CD8-positive, alpha-beta memory T cell (primary cell): ENCODE measurements at regions not wholly inside any gene's neighbourhood (a gene's known extent, or its start where the extent isn't known, plus 50 kb on each side); places are given as distances from the start of the nearest gene placed in this dataset.

Experiments
- CTCF ChIA-PET: fragments of 350-600 bp; sonication (Branson Sonifier 250); formaldehyde crosslinking; loops from one replicate; lab custom pipeline; 2021; ENCODE audit warnings: antibody characterized with exemption; lab: Charles Lee
- POLR2A ChIA-PET: fragments of 350-600 bp; sonication (Branson Sonifier 250); formaldehyde crosslinking; loops from one replicate; lab custom pipeline; 2021; ENCODE audit warnings: antibody characterized with exemption; lab: Charles Lee
- DNase-seq, 5 donors: peaks; one replicate each; pipeline versions ENCODE4 v3.0.0 to v3.0.0-alpha.2; 2020 to 2022; ENCODE audit warnings: mixed read lengths in 1 of 5
- H3K27ac ChIP-seq: one replicate; pipeline ENCODE4 v1.7.0; 2013; ENCODE audit warnings: low read depth, mild to moderate bottlenecking, low read length, moderate library complexity
- H3K27me3 ChIP-seq: 2 replicates; pipeline ENCODE4 v1.7.0; 2013; ENCODE audit warnings: low read length, mild to moderate bottlenecking; ENCODE audit not compliant: insufficient read depth, poor library complexity, severe bottlenecking
- H3K36me3 ChIP-seq: 2 replicates; pipeline ENCODE4 v1.7.0; 2013; ENCODE audit warnings: mild to moderate bottlenecking, low read length, moderate library complexity; ENCODE audit not compliant: insufficient read depth
- H3K4me1 ChIP-seq: 2 replicates; pipeline ENCODE4 v1.7.0; 2013; ENCODE audit warnings: mild to moderate bottlenecking, low read length, moderate library complexity; ENCODE audit not compliant: insufficient read depth
- H3K4me3 ChIP-seq: 2 replicates; pipeline ENCODE4 v1.7.0; 2013; ENCODE audit warnings: mild to moderate bottlenecking, low read length
- H3K9me3 ChIP-seq: 2 replicates; pipeline ENCODE4 v1.7.0; 2013; ENCODE audit warnings: mild to moderate bottlenecking, low read length
- H3K27ac Mint-ChIP-seq, 8 donors: one replicate each; pipeline ENCODE4 v1.8.0; 2020 to 2021; ENCODE audit warnings: mixed read lengths in 8 of 8, mild to moderate bottlenecking in 6 of 8, inconsistent platforms in 3 of 8, moderate library complexity in 3 of 8
- H3K27me3 Mint-ChIP-seq, 2 donors: one replicate each; pipeline ENCODE4 v1.8.0; 2020 to 2021; ENCODE audit warnings: mixed read lengths in 2 of 2, mild to moderate bottlenecking in 1 of 2, moderate library complexity in 1 of 2
- H3K36me3 Mint-ChIP-seq, 3 donors: one replicate each; pipeline ENCODE4 v1.8.0; 2020 to 2021; ENCODE audit warnings: mixed read lengths in 3 of 3, inconsistent platforms in 1 of 3, mild to moderate bottlenecking in 1 of 3
- H3K4me1 Mint-ChIP-seq, 3 donors: one replicate each; pipeline ENCODE4 v1.8.0; 2020 to 2021; ENCODE audit warnings: mixed read lengths in 3 of 3, inconsistent platforms in 1 of 3, mild to moderate bottlenecking in 1 of 3
- H3K4me3 Mint-ChIP-seq, 7 donors: one replicate each; pipeline ENCODE4 v1.8.0; 2020 to 2021; ENCODE audit warnings: mixed read lengths in 7 of 7, mild to moderate bottlenecking in 6 of 7, moderate library complexity in 4 of 7, inconsistent platforms in 2 of 7
- H3K9me3 Mint-ChIP-seq, 5 donors: one replicate each; pipeline ENCODE4 v1.8.0; 2020 to 2022; ENCODE audit warnings: mixed read lengths in 5 of 5, mild to moderate bottlenecking in 3 of 5, moderate library complexity in 2 of 5, inconsistent platforms in 1 of 5

GRCh38 chr2:82667491-82667890 is 1791.6 kb downstream of the SUCLG1 start:
- Histone ChIP-seq H3K27me3 (no peaks in the 10 kb centered on the region), H3K9me3 (no peaks in the 10 kb centered on the region), H3K4me3 (no peak overlapping the region), H3K36me3 (no peaks in the 10 kb centered on the region), H3K27ac (no peak overlapping the region), H3K4me1 (no peaks in the 10 kb centered on the region)
- no peaks in the 10 kb centered on the region for H3K27me3 Mint-ChIP-seq
- no peak overlapping the region for H3K4me3 Mint-ChIP-seq
- DNase-seq = no peak
- no peaks in the 10 kb centered on the region for H3K4me1 Mint-ChIP-seq
- ChIA-PET CTCF (no interaction called here), POLR2A (no interaction called here)
- no peaks in the 10 kb centered on the region for H3K36me3 Mint-ChIP-seq
- no peak overlapping the region for H3K27ac Mint-ChIP-seq
- peaks cover 2 to 43% (median 7%) of the 10 kb centered on the region in 5 donors for H3K9me3 Mint-ChIP-seq

GRCh38 chr2:82665691-82666090 is 1793.4 kb downstream of the SUCLG1 start:
- Mint-ChIP-seq H3K27ac (no peak overlapping the region), H3K4me1 (no peaks in the 10 kb centered on the region), H3K4me3 (no peak overlapping the region), H3K36me3 (no peaks in the 10 kb centered on the region), H3K27me3 (no peaks in the 10 kb centered on the region), H3K9me3 (peaks cover 4 to 31% (median 8%) of the 10 kb centered on the region in 5 donors)
- H3K36me3 ChIP-seq = no peaks in the 10 kb centered on the region
- H3K27me3 ChIP-seq = no peaks in the 10 kb centered on the region
- DNase-seq = no peak
- CTCF ChIA-PET = no interaction called here
- H3K27ac ChIP-seq = no peak overlapping the region
- H3K9me3 ChIP-seq = no peaks in the 10 kb centered on the region
- no peak overlapping the region for H3K4me3 ChIP-seq
- POLR2A ChIA-PET = no interaction called here
- H3K4me1 ChIP-seq = no peaks in the 10 kb centered on the region

- no peaks in the 10 kb centered on the region for H3K4me1 Mint-ChIP-seq
- no peaks in the 10 kb centered on the region for H3K9me3 ChIP-seq
- no peaks in the 10 kb centered on the region for H3K36me3 ChIP-seq
- H3K4me1 ChIP-seq = no peaks in the 10 kb centered on the region
- no peak overlapping the region for H3K27ac ChIP-seq
- no peak for DNase-seq
- no peak overlapping the region for H3K4me3 Mint-ChIP-seq
- H3K36me3 Mint-ChIP-seq = no peaks in the 10 kb centered on the region
- H3K27me3 ChIP-seq = no peaks in the 10 kb centered on the region
- no peak overlapping the region for H3K4me3 ChIP-seq
- no peak overlapping the region for H3K27ac Mint-ChIP-seq
- ChIA-PET CTCF (no interaction called here), POLR2A (no interaction called here)
- peaks cover 5 to 16% (median 11%) of the 10 kb centered on the region in 5 donors for H3K9me3 Mint-ChIP-seq
- H3K27me3 Mint-ChIP-seq = no peaks in the 10 kb centered on the region
Observed at GRCh38 chr2:82657106-82657505, 1802.0 kb downstream of the SUCLG1 start.

GRCh38 chr2:82656420-82656819 is 1802.7 kb downstream of the SUCLG1 start:
- Mint-ChIP-seq H3K27me3 (no peaks in the 10 kb centered on the region), H3K4me1 (no peaks in the 10 kb centered on the region), H3K27ac (no peak overlapping the region), H3K9me3 (peaks cover 3 to 23% (median 11%) of the 10 kb centered on the region in 5 donors), H3K36me3 (no peaks in the 10 kb centered on the region), H3K4me3 (no peak overlapping the region)
- CTCF ChIA-PET = no interaction called here
- Histone ChIP-seq H3K4me1 (no peaks in the 10 kb centered on the region), H3K27me3 (no peaks in the 10 kb centered on the region), H3K36me3 (no peaks in the 10 kb centered on the region), H3K27ac (no peak overlapping the region), H3K4me3 (no peak overlapping the region), H3K9me3 (no peaks in the 10 kb centered on the region)
- POLR2A ChIA-PET = no interaction called here
- no peak for DNase-seq

GRCh38 chr2:82652117-82652516 is 1807.0 kb downstream of the SUCLG1 start:
- POLR2A ChIA-PET = no interaction called here
- no peaks in the 10 kb centered on the region for H3K4me1 Mint-ChIP-seq
- Histone ChIP-seq H3K9me3 (no peaks in the 10 kb centered on the region), H3K36me3 (no peaks in the 10 kb centered on the region), H3K27ac (no peak overlapping the region), H3K4me1 (no peaks in the 10 kb centered on the region), H3K4me3 (no peak overlapping the region), H3K27me3 (no peaks in the 10 kb centered on the region)
- no peak overlapping the region for H3K27ac Mint-ChIP-seq
- H3K9me3 Mint-ChIP-seq = peaks cover 4 to 53% (median 17%) of the 10 kb centered on the region in 5 donors
- CTCF ChIA-PET = no interaction called here
- no peaks in the 10 kb centered on the region for H3K36me3 Mint-ChIP-seq
- DNase-seq = no peak
- no peaks in the 10 kb centered on the region for H3K27me3 Mint-ChIP-seq
- H3K4me3 Mint-ChIP-seq = no peak overlapping the region

- Mint-ChIP-seq H3K36me3 (no peaks in the 10 kb centered on the region), H3K4me1 (no peaks in the 10 kb centered on the region), H3K27ac (no peak overlapping the region), H3K4me3 (no peak overlapping the region), H3K27me3 (no peaks in the 10 kb centered on the region), H3K9me3 (peaks cover 4 to 66% (median 21%) of the 10 kb centered on the region in 5 donors)
- ChIA-PET CTCF (no interaction called here), POLR2A (no interaction called here)
- H3K4me3 ChIP-seq = no peak overlapping the region
- DNase-seq = no peak
- no peak overlapping the region for H3K27ac ChIP-seq
- no peaks in the 10 kb centered on the region for H3K36me3 ChIP-seq
- no peaks in the 10 kb centered on the region for H3K27me3 ChIP-seq
- no peaks in the 10 kb centered on the region for H3K9me3 ChIP-seq
- no peaks in the 10 kb centered on the region for H3K4me1 ChIP-seq
Observed at GRCh38 chr2:82650038-82650437, 1809.0 kb downstream of the SUCLG1 start.

GRCh38 chr2:82641598-82642180 is 1817.4 kb downstream of the SUCLG1 start:
- Histone ChIP-seq H3K9me3 (no peaks in the 10 kb centered on the region), H3K4me3 (no peak overlapping the region), H3K27me3 (no peaks in the 10 kb centered on the region), H3K4me1 (no peaks in the 10 kb centered on the region), H3K27ac (no peak overlapping the region), H3K36me3 (no peaks in the 10 kb centered on the region)
- peaks cover 0 to 2% (median 0%) of the 10 kb centered on the region in 3 donors for H3K36me3 Mint-ChIP-seq
- H3K9me3 Mint-ChIP-seq = peaks cover 13 to 47% (median 33%) of the 10 kb centered on the region in 5 donors
- CTCF ChIA-PET = no interaction called here
- H3K4me3 Mint-ChIP-seq = no peak overlapping the region
- no peak overlapping the region for H3K27ac Mint-ChIP-seq
- no peaks in the 10 kb centered on the region for H3K4me1 Mint-ChIP-seq
- no peaks in the 10 kb centered on the region for H3K27me3 Mint-ChIP-seq
- no peak for DNase-seq
- POLR2A ChIA-PET = no interaction called here

- H3K4me3 ChIP-seq = no peak overlapping the region
- no peaks in the 10 kb centered on the region for H3K9me3 ChIP-seq
- CTCF ChIA-PET = no interaction called here
- Mint-ChIP-seq H3K9me3 (peaks cover 0 to 45% (median 13%) of the 10 kb centered on the region in 5 donors), H3K36me3 (no peaks in the 10 kb centered on the region), H3K27me3 (no peaks in the 10 kb centered on the region), H3K4me1 (no peaks in the 10 kb centered on the region), H3K4me3 (no peak overlapping the region), H3K27ac (no peak overlapping the region)
- no peak for DNase-seq
- no peaks in the 10 kb centered on the region for H3K4me1 ChIP-seq
- H3K27ac ChIP-seq = no peak overlapping the region
- no peaks in the 10 kb centered on the region for H3K36me3 ChIP-seq
- POLR2A ChIA-PET = no interaction called here
- no peaks in the 10 kb centered on the region for H3K27me3 ChIP-seq
Observed at GRCh38 chr2:82636402-82637020, 1822.6 kb downstream of the SUCLG1 start.
